ENCODE measurements at regions not wholly inside any gene's neighbourhood (a gene's known extent, or its start where the extent isn't known, plus 50 kb on each side); places are given as distances from the start of the nearest gene placed in this dataset.

GRCh38 chr1:187249196-187249595 is 420.4 kb downstream of the PLA2G4A start:
- no peaks in the 10 kb centered on the region for H3K27me3 ChIP-seq (ENCODE audit: control insufficient read depth, insufficient read depth, low read length)
- no peaks in the 10 kb centered on the region for H3K4me1 ChIP-seq (ENCODE audit: control insufficient read depth, insufficient read depth, low read length)
- WGBS (ENCODE audit: insufficient coverage): no CpG with 5 or more reads among the region's 1 CpG
- H3K9me3 ChIP-seq (replicated peaks; ENCODE audit: control insufficient read depth, low read depth, low read length): no peaks in the 10 kb centered on the region
- no peak overlapping the region for H3K4me3 ChIP-seq (ENCODE audit: low read length)
- no peak for DNase-seq
- H3K27ac ChIP-seq (ENCODE audit: low read length): no peak overlapping the region
- H3K36me3 ChIP-seq (ENCODE audit: control insufficient read depth, insufficient read depth, low read length): no peaks in the 10 kb centered on the region

GRCh38 chr1:187252923-187253322 is 424.2 kb downstream of the PLA2G4A start:
- H3K9me3 ChIP-seq (replicated peaks; ENCODE audit: control insufficient read depth, low read depth, low read length): no peaks in the 10 kb centered on the region
- no CpG with 5 or more reads among the region's 1 CpG for WGBS (ENCODE audit: insufficient coverage)
- no peaks in the 10 kb centered on the region for H3K27me3 ChIP-seq (ENCODE audit: control insufficient read depth, insufficient read depth, low read length)
- no peak overlapping the region for H3K4me3 ChIP-seq (ENCODE audit: low read length)
- H3K4me1 ChIP-seq (ENCODE audit: control insufficient read depth, insufficient read depth, low read length): no peaks in the 10 kb centered on the region
- no peaks in the 10 kb centered on the region for H3K36me3 ChIP-seq (ENCODE audit: control insufficient read depth, insufficient read depth, low read length)
- no peak for DNase-seq
- no peak overlapping the region for H3K27ac ChIP-seq (ENCODE audit: low read length)

- WGBS (ENCODE audit: insufficient coverage): 100% methylated on average over 1 of the region's 3 CpGs
- no peaks in the 10 kb centered on the region for H3K27me3 ChIP-seq (ENCODE audit: control insufficient read depth, insufficient read depth, low read length)
- no peaks in the 10 kb centered on the region for H3K4me1 ChIP-seq (ENCODE audit: control insufficient read depth, insufficient read depth, low read length)
- DNase-seq: no peak
- no peak overlapping the region for H3K27ac ChIP-seq (ENCODE audit: low read length)
- H3K36me3 ChIP-seq (ENCODE audit: control insufficient read depth, insufficient read depth, low read length): no peaks in the 10 kb centered on the region
- H3K9me3 ChIP-seq (replicated peaks; ENCODE audit: control insufficient read depth, low read depth, low read length): no peaks in the 10 kb centered on the region
- H3K4me3 ChIP-seq (ENCODE audit: low read length): no peak overlapping the region
Observed at GRCh38 chr1:187257476-187257875, 428.7 kb downstream of the PLA2G4A start.

- 89% methylated on average over 1 of the region's 3 CpGs for WGBS (ENCODE audit: insufficient coverage)
- Histone ChIP-seq H3K27ac (ENCODE audit: low read length) (no peak overlapping the region), H3K4me3 (ENCODE audit: low read length) (no peak overlapping the region), H3K9me3 (replicated peaks; ENCODE audit: control insufficient read depth, low read depth, low read length) (no peaks in the 10 kb centered on the region), H3K27me3 (ENCODE audit: control insufficient read depth, insufficient read depth, low read length) (no peaks in the 10 kb centered on the region), H3K36me3 (ENCODE audit: control insufficient read depth, insufficient read depth, low read length) (no peaks in the 10 kb centered on the region), H3K4me1 (ENCODE audit: control insufficient read depth, insufficient read depth, low read length) (no peaks in the 10 kb centered on the region)
- DNase-seq: no peak
Observed at GRCh38 chr1:187261637-187262036, 432.9 kb downstream of the PLA2G4A start.

- Histone ChIP-seq H3K9me3 (replicated peaks; ENCODE audit: control insufficient read depth, low read depth, low read length) (no peaks in the 10 kb centered on the region), H3K4me1 (ENCODE audit: control insufficient read depth, insufficient read depth, low read length) (no peaks in the 10 kb centered on the region), H3K36me3 (ENCODE audit: control insufficient read depth, insufficient read depth, low read length) (no peaks in the 10 kb centered on the region), H3K27me3 (ENCODE audit: control insufficient read depth, insufficient read depth, low read length) (no peaks in the 10 kb centered on the region), H3K27ac (ENCODE audit: low read length) (no peak overlapping the region), H3K4me3 (ENCODE audit: low read length) (no peak overlapping the region)
- DNase-seq: no peak
- no CpG with 5 or more reads among the region's 2 CpGs for WGBS (ENCODE audit: insufficient coverage)
Observed at GRCh38 chr1:187262731-187263130, 434.0 kb downstream of the PLA2G4A start.

GRCh38 chr1:187264995-187265602 is 436.4 kb downstream of the PLA2G4A start:
- no peaks in the 10 kb centered on the region for H3K9me3 ChIP-seq (replicated peaks; ENCODE audit: control insufficient read depth, low read depth, low read length)
- peak; percentile 30 for DNase-seq
- 50% methylated on average over 2 of the region's 4 CpGs for WGBS (ENCODE audit: insufficient coverage)
- no peak overlapping the region for H3K4me3 ChIP-seq (ENCODE audit: low read length)
- no peaks in the 10 kb centered on the region for H3K4me1 ChIP-seq (ENCODE audit: control insufficient read depth, insufficient read depth, low read length)
- no peak overlapping the region for H3K27ac ChIP-seq (ENCODE audit: low read length)
- no peaks in the 10 kb centered on the region for H3K27me3 ChIP-seq (ENCODE audit: control insufficient read depth, insufficient read depth, low read length)
- H3K36me3 ChIP-seq (ENCODE audit: control insufficient read depth, insufficient read depth, low read length): no peaks in the 10 kb centered on the region

- H3K27me3 ChIP-seq (ENCODE audit: control insufficient read depth, insufficient read depth, low read length): no peaks in the 10 kb centered on the region
- H3K4me3 ChIP-seq (ENCODE audit: low read length): no peak overlapping the region
- H3K4me1 ChIP-seq (ENCODE audit: control insufficient read depth, insufficient read depth, low read length): no peaks in the 10 kb centered on the region
- no peaks in the 10 kb centered on the region for H3K9me3 ChIP-seq (replicated peaks; ENCODE audit: control insufficient read depth, low read depth, low read length)
- WGBS (ENCODE audit: insufficient coverage): 52% methylated on average over 2 of the region's 4 CpGs
- DNase-seq: no peak
- no peaks in the 10 kb centered on the region for H3K36me3 ChIP-seq (ENCODE audit: control insufficient read depth, insufficient read depth, low read length)
- no peak overlapping the region for H3K27ac ChIP-seq (ENCODE audit: low read length)
Observed at GRCh38 chr1:187266051-187266450, 437.3 kb downstream of the PLA2G4A start.

GRCh38 chr1:187267827-187268226 is 439.1 kb downstream of the PLA2G4A start:
- no CpG with 5 or more reads among the region's 1 CpG for WGBS (ENCODE audit: insufficient coverage)
- Histone ChIP-seq H3K4me1 (ENCODE audit: control insufficient read depth, insufficient read depth, low read length) (no peaks in the 10 kb centered on the region), H3K9me3 (replicated peaks; ENCODE audit: control insufficient read depth, low read depth, low read length) (no peaks in the 10 kb centered on the region), H3K27ac (ENCODE audit: low read length) (no peak overlapping the region), H3K36me3 (ENCODE audit: control insufficient read depth, insufficient read depth, low read length) (no peaks in the 10 kb centered on the region), H3K27me3 (ENCODE audit: control insufficient read depth, insufficient read depth, low read length) (no peaks in the 10 kb centered on the region), H3K4me3 (ENCODE audit: low read length) (no peak overlapping the region)
- no peak for DNase-seq

- 54% methylated on average over 2 of the region's 5 CpGs for WGBS (ENCODE audit: insufficient coverage)
- Histone ChIP-seq H3K36me3 (ENCODE audit: control insufficient read depth, insufficient read depth, low read length) (no peaks in the 10 kb centered on the region), H3K4me3 (ENCODE audit: low read length) (no peak overlapping the region), H3K4me1 (ENCODE audit: control insufficient read depth, insufficient read depth, low read length) (no peaks in the 10 kb centered on the region), H3K9me3 (replicated peaks; ENCODE audit: control insufficient read depth, low read depth, low read length) (no peaks in the 10 kb centered on the region), H3K27ac (ENCODE audit: low read length) (no peak overlapping the region), H3K27me3 (ENCODE audit: control insufficient read depth, insufficient read depth, low read length) (no peaks in the 10 kb centered on the region)
- DNase-seq: no peak
Observed at GRCh38 chr1:187270256-187270655, 441.5 kb downstream of the PLA2G4A start.

GRCh38 chr1:187275346-187275745 is 446.6 kb downstream of the PLA2G4A start:
- DNase-seq: no peak
- Histone ChIP-seq H3K9me3 (replicated peaks; ENCODE audit: control insufficient read depth, low read depth, low read length) (no peaks in the 10 kb centered on the region), H3K36me3 (ENCODE audit: control insufficient read depth, insufficient read depth, low read length) (no peaks in the 10 kb centered on the region), H3K27ac (ENCODE audit: low read length) (no peak overlapping the region), H3K4me1 (ENCODE audit: control insufficient read depth, insufficient read depth, low read length) (no peaks in the 10 kb centered on the region), H3K27me3 (ENCODE audit: control insufficient read depth, insufficient read depth, low read length) (no peaks in the 10 kb centered on the region), H3K4me3 (ENCODE audit: low read length) (no peak overlapping the region)
- no CpG with 5 or more reads among the region's 1 CpG for WGBS (ENCODE audit: insufficient coverage)

- no peaks in the 10 kb centered on the region for H3K27me3 ChIP-seq (ENCODE audit: control insufficient read depth, insufficient read depth, low read length)
- DNase-seq: no peak
- no peak overlapping the region for H3K27ac ChIP-seq (ENCODE audit: low read length)
- H3K9me3 ChIP-seq (replicated peaks; ENCODE audit: control insufficient read depth, low read depth, low read length): no peaks in the 10 kb centered on the region
- no peaks in the 10 kb centered on the region for H3K36me3 ChIP-seq (ENCODE audit: control insufficient read depth, insufficient read depth, low read length)
- no CpG with 5 or more reads among the region's 4 CpGs for WGBS (ENCODE audit: insufficient coverage)
- H3K4me3 ChIP-seq (ENCODE audit: low read length): no peak overlapping the region
- H3K4me1 ChIP-seq (ENCODE audit: control insufficient read depth, insufficient read depth, low read length): no peaks in the 10 kb centered on the region
Observed at GRCh38 chr1:187275985-187276575, 447.3 kb downstream of the PLA2G4A start.

Data from muscle of leg (tissue), 3 donors.